Amniotic stem cell (primary cell): ENCODE measurements at regions not wholly inside any gene's neighbourhood (a gene's known extent, or its start where the extent isn't known, plus 50 kb on each side); places are given as distances from the start of the nearest gene placed in this dataset.
"Not testable (repeated sequence)": the region's sequence is repeated elsewhere in the genome, so short reads cannot be mapped to it uniquely, and the experiment has no call there.

Source experiments
- DNase-seq: peaks from one replicate; lab custom pipeline; 2025; lab: John Stamatoyannopoulos, UW

GRCh38 chr9:22508354-22508753 lies 61.7 kb downstream of the DMRTA1 start:
- not testable (repeated sequence) for DNase-seq

GRCh38 chr9:22508790-22509189 lies 62.2 kb downstream of the DMRTA1 start:
- no peak for DNase-seq

GRCh38 chr9:22512495-22512894 lies 65.9 kb downstream of the DMRTA1 start:
- DNase-seq: no peak

- no peak for DNase-seq
Observed at GRCh38 chr9:22514871-22515270, 68.2 kb downstream of the DMRTA1 start.

GRCh38 chr9:22522206-22522740 lies 75.6 kb downstream of the DMRTA1 start:
- DNase-seq: no peak

GRCh38 chr9:22528485-22528884 lies 81.9 kb downstream of the DMRTA1 start:
- peak; percentile 26 for DNase-seq

GRCh38 chr9:22529426-22530199 lies 83.0 kb downstream of the DMRTA1 start:
- no peak for DNase-seq

GRCh38 chr9:22535780-22536179 lies 89.2 kb downstream of the DMRTA1 start:
- no peak for DNase-seq

- no peak for DNase-seq
Observed at GRCh38 chr9:22537721-22538120, 91.1 kb downstream of the DMRTA1 start.

GRCh38 chr9:22548625-22549024 lies 102.0 kb downstream of the DMRTA1 start:
- no peak for DNase-seq

GRCh38 chr9:22574740-22575139 lies 128.1 kb downstream of the DMRTA1 start:
- no peak for DNase-seq

GRCh38 chr9:22580788-22581187 lies 134.2 kb downstream of the DMRTA1 start:
- no peak for DNase-seq

- DNase-seq: no peak
Observed at GRCh38 chr9:22582221-22582620, 135.6 kb downstream of the DMRTA1 start.

GRCh38 chr9:22588918-22589317 lies 142.3 kb downstream of the DMRTA1 start:
- no peak for DNase-seq

GRCh38 chr9:22590336-22591033 lies 143.9 kb downstream of the DMRTA1 start:
- no peak for DNase-seq

- no peak for DNase-seq
Observed at GRCh38 chr9:22595805-22596204, 149.2 kb downstream of the DMRTA1 start.

GRCh38 chr9:22617156-22617555 lies 170.5 kb downstream of the DMRTA1 start:
- DNase-seq: no peak

- DNase-seq: no peak
Observed at GRCh38 chr9:22622815-22623214, 176.2 kb downstream of the DMRTA1 start.

- DNase-seq: no peak
Observed at GRCh38 chr9:22623236-22623635, 176.6 kb downstream of the DMRTA1 start.

GRCh38 chr9:22625540-22625939 lies 178.9 kb downstream of the DMRTA1 start:
- no peak for DNase-seq

GRCh38 chr9:22643541-22643940 lies 196.9 kb downstream of the DMRTA1 start:
- peak; percentile 6 for DNase-seq

GRCh38 chr9:22645893-22646292 lies 199.3 kb downstream of the DMRTA1 start:
- no peak for DNase-seq

- DNase-seq: peak; percentile 1
Observed at GRCh38 chr9:22649384-22649783, 202.8 kb downstream of the DMRTA1 start.
